ENCODE measurements at regions not wholly inside any gene's neighbourhood (a gene's known extent, or its start where the extent isn't known, plus 50 kb on each side); places are given as distances from the start of the nearest gene placed in this dataset.
"Not testable (repeated sequence)": the region's sequence is repeated elsewhere in the genome, so short reads cannot be mapped to it uniquely, and the experiment has no call there.

DNA sequence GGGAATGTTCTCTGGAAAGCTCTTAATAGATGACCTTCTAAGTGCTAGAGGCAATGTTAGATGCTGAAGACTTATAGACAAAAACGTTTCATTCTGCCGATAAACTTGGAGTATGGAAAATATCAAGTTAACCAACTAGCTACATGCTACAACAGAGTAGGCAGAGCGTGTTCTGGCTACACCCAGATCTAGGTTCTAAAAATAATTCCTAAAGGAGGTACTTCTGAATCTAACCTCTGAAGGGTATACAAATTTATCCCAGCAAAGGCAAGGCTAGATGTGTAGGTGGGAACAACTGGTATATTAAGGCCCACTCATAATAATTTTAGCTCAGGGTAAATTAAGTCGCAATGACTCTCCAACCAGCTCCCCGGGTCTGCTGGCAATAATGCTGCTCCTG is 173.1 kb upstream of the NBPF9 start:
- H3K9ac ChIP-seq (ENCODE audit: low read length); H3K27me3 ChIP-seq (ENCODE audit: low read length); H2AFZ ChIP-seq (ENCODE audit: low read depth, low read length, severe bottlenecking); H3K4me2 ChIP-seq (ENCODE audit: low read depth, low read length, poor library complexity, severe bottlenecking); H3K9me2 ChIP-seq (replicated peaks; ENCODE audit: insufficient read depth, low read length); H3F3A ChIP-seq (ENCODE audit: insufficient read depth); H3K79me2 ChIP-seq (ENCODE audit: insufficient read depth, low read length); H4K20me1 ChIP-seq (ENCODE audit: low read depth, low read length); H3K27ac ChIP-seq (ENCODE audit: low read depth, low read length); H3K9me3 ChIP-seq (ENCODE audit: insufficient read depth, low read length); H3K36me3 ChIP-seq (ENCODE audit: low read length); H3K4me3 ChIP-seq (ENCODE audit: insufficient read depth, low read length, poor library complexity, severe bottlenecking): not testable (repeated sequence)

GRCh38 chr1:149278156-149278555 is 174.8 kb upstream of the NBPF9 start:
- H3K79me2 ChIP-seq (ENCODE audit: insufficient read depth, low read length); H3K9ac ChIP-seq (ENCODE audit: low read length); H3K4me3 ChIP-seq (ENCODE audit: insufficient read depth, low read length, poor library complexity, severe bottlenecking); H3K9me2 ChIP-seq (replicated peaks; ENCODE audit: insufficient read depth, low read length); H4K20me1 ChIP-seq (ENCODE audit: low read depth, low read length); H3K36me3 ChIP-seq (ENCODE audit: low read length); H3K27ac ChIP-seq (ENCODE audit: low read depth, low read length); H2AFZ ChIP-seq (ENCODE audit: low read depth, low read length, severe bottlenecking); H3K4me2 ChIP-seq (ENCODE audit: low read depth, low read length, poor library complexity, severe bottlenecking); H3K27me3 ChIP-seq (ENCODE audit: low read length); H3F3A ChIP-seq (ENCODE audit: insufficient read depth); H3K9me3 ChIP-seq (ENCODE audit: insufficient read depth, low read length): not testable (repeated sequence)

- not testable (repeated sequence) for H3K9ac ChIP-seq (ENCODE audit: low read length); H3K79me2 ChIP-seq (ENCODE audit: insufficient read depth, low read length); H2AFZ ChIP-seq (ENCODE audit: low read depth, low read length, severe bottlenecking); H3K27ac ChIP-seq (ENCODE audit: low read depth, low read length); H3K9me2 ChIP-seq (replicated peaks; ENCODE audit: insufficient read depth, low read length); H4K20me1 ChIP-seq (ENCODE audit: low read depth, low read length); H3K4me2 ChIP-seq (ENCODE audit: low read depth, low read length, poor library complexity, severe bottlenecking); H3K36me3 ChIP-seq (ENCODE audit: low read length); H3K27me3 ChIP-seq (ENCODE audit: low read length); H3K4me3 ChIP-seq (ENCODE audit: insufficient read depth, low read length, poor library complexity, severe bottlenecking); H3F3A ChIP-seq (ENCODE audit: insufficient read depth); H3K9me3 ChIP-seq (ENCODE audit: insufficient read depth, low read length)
Observed at GRCh38 chr1:149279015-149279414, 175.7 kb upstream of the NBPF9 start.

DNA sequence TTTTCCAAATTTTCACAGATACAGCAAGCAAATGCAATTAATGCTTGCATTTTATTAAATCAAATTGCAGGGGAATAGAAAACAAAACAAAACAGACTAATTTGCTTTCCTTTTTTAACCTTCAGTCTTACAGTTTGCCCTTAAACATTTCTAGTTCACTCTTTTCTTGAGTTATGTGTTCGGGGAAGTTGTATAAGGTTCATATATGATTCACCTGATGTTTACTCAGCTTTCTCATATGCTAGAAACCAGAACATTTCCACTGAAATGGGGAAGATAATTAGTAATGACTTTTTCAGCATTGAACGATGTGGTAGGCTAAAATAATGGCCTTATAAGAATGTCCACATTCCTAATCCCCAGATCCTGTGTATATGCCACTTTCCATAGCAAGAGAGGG is 176.2 kb upstream of the NBPF9 start:
- H3K36me3 ChIP-seq (ENCODE audit: low read length); H4K20me1 ChIP-seq (ENCODE audit: low read depth, low read length); H3K9me2 ChIP-seq (replicated peaks; ENCODE audit: insufficient read depth, low read length); H3K27me3 ChIP-seq (ENCODE audit: low read length); H3K27ac ChIP-seq (ENCODE audit: low read depth, low read length); H3F3A ChIP-seq (ENCODE audit: insufficient read depth); H2AFZ ChIP-seq (ENCODE audit: low read depth, low read length, severe bottlenecking); H3K79me2 ChIP-seq (ENCODE audit: insufficient read depth, low read length); H3K4me3 ChIP-seq (ENCODE audit: insufficient read depth, low read length, poor library complexity, severe bottlenecking); H3K9me3 ChIP-seq (ENCODE audit: insufficient read depth, low read length); H3K4me2 ChIP-seq (ENCODE audit: low read depth, low read length, poor library complexity, severe bottlenecking); H3K9ac ChIP-seq (ENCODE audit: low read length): not testable (repeated sequence)

DNA sequence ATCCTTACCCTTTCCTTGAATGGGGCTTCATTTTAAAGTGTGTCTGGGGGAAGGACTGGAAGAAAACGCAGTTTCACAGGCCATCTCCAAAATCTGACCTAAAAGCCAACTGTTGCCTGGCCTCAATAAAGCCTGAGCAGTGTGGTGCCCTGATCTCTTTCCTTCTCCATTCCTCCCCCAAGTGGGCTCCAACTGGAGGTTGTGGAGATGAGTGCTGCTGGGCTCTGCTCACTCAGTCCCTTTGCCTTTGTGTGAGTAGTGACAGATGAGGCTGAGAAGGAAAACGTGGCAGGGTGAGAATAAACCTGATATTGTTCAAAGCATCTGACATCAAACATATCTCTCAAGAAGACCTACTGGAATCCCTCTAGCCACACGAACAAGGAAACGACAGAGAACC is 181.4 kb upstream of the NBPF9 start:
- not testable (repeated sequence) for H4K20me1 ChIP-seq (ENCODE audit: low read depth, low read length); H3K9ac ChIP-seq (ENCODE audit: low read length); H3K36me3 ChIP-seq (ENCODE audit: low read length); H3K4me3 ChIP-seq (ENCODE audit: insufficient read depth, low read length, poor library complexity, severe bottlenecking); H3K27me3 ChIP-seq (ENCODE audit: low read length); H2AFZ ChIP-seq (ENCODE audit: low read depth, low read length, severe bottlenecking); H3K79me2 ChIP-seq (ENCODE audit: insufficient read depth, low read length); H3K27ac ChIP-seq (ENCODE audit: low read depth, low read length); H3K4me2 ChIP-seq (ENCODE audit: low read depth, low read length, poor library complexity, severe bottlenecking); H3K9me2 ChIP-seq (replicated peaks; ENCODE audit: insufficient read depth, low read length); H3K9me3 ChIP-seq (ENCODE audit: insufficient read depth, low read length); H3F3A ChIP-seq (ENCODE audit: insufficient read depth)

DNA sequence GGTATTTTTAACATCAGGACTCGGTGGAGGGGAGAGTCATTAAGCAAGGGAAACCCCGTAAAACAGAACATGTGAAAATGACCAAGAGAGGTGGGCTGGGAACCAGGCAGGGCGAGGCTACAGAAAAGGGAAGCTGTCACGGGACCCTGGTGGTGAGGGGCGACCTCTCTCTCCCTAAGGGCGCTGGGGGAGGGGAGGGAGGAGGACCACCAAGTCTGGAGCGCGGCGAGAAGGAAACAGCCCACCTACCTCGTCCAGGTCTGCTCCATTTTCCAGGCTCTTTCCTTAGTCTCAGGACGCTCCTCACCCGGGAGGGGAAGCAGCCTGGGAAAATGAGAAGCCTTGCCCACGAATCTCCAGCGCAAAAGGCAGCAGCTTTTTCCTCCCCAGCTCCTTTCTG is 181.9 kb upstream of the NBPF9 start:
- H2AFZ ChIP-seq (ENCODE audit: low read depth, low read length, severe bottlenecking); H3K79me2 ChIP-seq (ENCODE audit: insufficient read depth, low read length); H3K4me2 ChIP-seq (ENCODE audit: low read depth, low read length, poor library complexity, severe bottlenecking); H3K36me3 ChIP-seq (ENCODE audit: low read length); H3K4me3 ChIP-seq (ENCODE audit: insufficient read depth, low read length, poor library complexity, severe bottlenecking); H3K27me3 ChIP-seq (ENCODE audit: low read length); H4K20me1 ChIP-seq (ENCODE audit: low read depth, low read length); H3K27ac ChIP-seq (ENCODE audit: low read depth, low read length); H3K9ac ChIP-seq (ENCODE audit: low read length); H3K9me2 ChIP-seq (replicated peaks; ENCODE audit: insufficient read depth, low read length); H3F3A ChIP-seq (ENCODE audit: insufficient read depth); H3K9me3 ChIP-seq (ENCODE audit: insufficient read depth, low read length): not testable (repeated sequence)

- H2AFZ ChIP-seq (ENCODE audit: low read depth, low read length, severe bottlenecking); H3K79me2 ChIP-seq (ENCODE audit: insufficient read depth, low read length); H3K27ac ChIP-seq (ENCODE audit: low read depth, low read length); H3K9me2 ChIP-seq (replicated peaks; ENCODE audit: insufficient read depth, low read length); H3K27me3 ChIP-seq (ENCODE audit: low read length); H3K9ac ChIP-seq (ENCODE audit: low read length); H3K4me3 ChIP-seq (ENCODE audit: insufficient read depth, low read length, poor library complexity, severe bottlenecking); H4K20me1 ChIP-seq (ENCODE audit: low read depth, low read length); H3K36me3 ChIP-seq (ENCODE audit: low read length); H3K4me2 ChIP-seq (ENCODE audit: low read depth, low read length, poor library complexity, severe bottlenecking); H3K9me3 ChIP-seq (ENCODE audit: insufficient read depth, low read length); H3F3A ChIP-seq (ENCODE audit: insufficient read depth): not testable (repeated sequence)
Observed at GRCh38 chr1:149285638-149286037, 182.3 kb upstream of the NBPF9 start.

GRCh38 chr1:149288580-149288979 is 185.2 kb upstream of the NBPF9 start:
- not testable (repeated sequence) for H3K9ac ChIP-seq (ENCODE audit: low read length); H3K4me3 ChIP-seq (ENCODE audit: insufficient read depth, low read length, poor library complexity, severe bottlenecking); H3K36me3 ChIP-seq (ENCODE audit: low read length); H3K27me3 ChIP-seq (ENCODE audit: low read length); H3F3A ChIP-seq (ENCODE audit: insufficient read depth); H3K9me3 ChIP-seq (ENCODE audit: insufficient read depth, low read length); H3K79me2 ChIP-seq (ENCODE audit: insufficient read depth, low read length); H3K27ac ChIP-seq (ENCODE audit: low read depth, low read length); H3K9me2 ChIP-seq (replicated peaks; ENCODE audit: insufficient read depth, low read length); H3K4me2 ChIP-seq (ENCODE audit: low read depth, low read length, poor library complexity, severe bottlenecking); H2AFZ ChIP-seq (ENCODE audit: low read depth, low read length, severe bottlenecking); H4K20me1 ChIP-seq (ENCODE audit: low read depth, low read length)
